ENCODE measurements at regions not wholly inside any gene's neighbourhood (a gene's known extent, or its start where the extent isn't known, plus 50 kb on each side); places are given as distances from the start of the nearest gene placed in this dataset.

- no peak for DNase-seq
Measured at GRCh38 chr3:181860235-181860634, 148.5 kb downstream of the SOX2 start.

DNA sequence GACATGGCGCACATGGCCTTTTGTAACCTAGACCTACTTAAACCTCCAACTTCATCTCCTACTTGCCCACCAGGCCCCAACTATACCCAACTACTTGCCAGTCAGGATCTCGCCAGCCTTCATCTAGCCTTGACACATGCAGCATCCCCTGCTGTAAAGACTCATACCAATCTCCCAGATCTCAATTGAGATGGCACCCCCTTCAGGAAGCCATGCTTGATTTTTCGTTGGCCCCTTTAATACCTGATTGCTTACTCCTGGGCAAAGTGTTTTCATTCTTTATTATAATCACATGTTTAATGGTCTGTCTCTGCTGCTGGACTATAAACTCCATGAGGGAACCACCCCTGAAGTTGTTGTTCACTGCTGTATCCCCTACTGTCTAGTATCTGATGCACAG, 150.8 kb downstream of the SOX2 start:
- DNase-seq, result no peak

DNA sequence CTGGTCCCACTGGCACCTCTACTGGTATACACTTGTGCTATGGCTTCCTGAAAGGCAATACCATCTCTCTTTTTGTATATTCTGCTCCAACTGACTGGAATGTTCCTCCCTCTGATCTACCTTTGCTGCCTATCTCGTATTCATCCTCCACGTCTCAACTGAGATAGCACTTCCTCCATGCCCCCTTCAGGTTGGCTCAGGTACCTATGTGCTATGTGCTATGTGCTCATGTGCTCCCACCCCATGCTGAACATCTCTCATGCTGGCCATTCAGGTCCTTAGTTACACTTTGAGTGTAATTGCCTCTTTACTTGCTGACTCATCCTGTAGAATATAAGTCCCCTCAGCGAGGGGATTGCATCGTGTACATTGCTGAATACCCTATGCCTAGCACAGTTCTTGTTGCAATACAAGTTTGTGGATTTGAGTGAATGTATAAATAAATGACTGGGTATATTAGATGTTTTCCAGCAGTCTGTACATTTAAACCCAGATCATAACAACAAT, 156.9 kb downstream of the SOX2 start:
- no peak for DNase-seq

GRCh38 chr3:181872887-181873286, 161.2 kb downstream of the SOX2 start:
- DNase-seq, result no peak

DNA sequence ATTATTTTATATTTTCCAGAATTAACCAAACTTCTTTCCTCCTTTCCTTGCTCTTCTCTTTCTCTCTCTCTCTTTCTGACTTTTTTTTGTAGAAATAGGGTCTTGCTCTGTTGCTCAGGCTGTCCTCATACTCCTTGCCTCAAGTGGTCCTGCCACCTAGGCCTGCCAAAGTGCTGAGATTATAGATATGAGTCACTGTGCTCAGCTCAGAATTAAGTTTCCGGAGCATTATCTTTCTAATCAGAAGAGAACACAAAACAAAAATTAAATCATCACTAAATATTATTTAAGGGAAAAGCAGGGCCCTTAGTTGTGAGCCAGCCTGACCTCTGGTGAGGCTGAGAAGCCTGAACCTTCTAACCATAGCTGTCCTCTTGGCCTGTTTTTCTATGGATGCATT, 168.2 kb downstream of the SOX2 start:
- DNase-seq, result no peak

DNA sequence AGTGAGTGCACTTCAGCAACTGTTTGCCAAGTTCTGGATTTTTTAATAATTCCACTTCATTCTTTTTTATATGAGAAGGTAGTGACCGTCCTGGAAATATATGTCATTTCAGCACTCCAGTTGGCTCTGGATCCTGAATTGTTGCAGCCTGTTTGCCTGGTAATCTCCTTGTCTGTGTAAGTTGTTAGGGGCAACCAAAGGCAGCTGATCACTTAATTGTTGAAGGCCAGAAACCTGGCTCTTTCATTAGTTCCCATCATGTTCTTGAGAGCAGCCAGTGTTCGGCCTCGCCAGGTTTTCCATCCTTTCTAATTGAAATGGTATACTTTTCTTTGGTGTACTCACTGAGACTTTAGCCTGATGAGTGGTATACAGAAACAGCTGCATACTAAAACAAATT, 168.6 kb downstream of the SOX2 start:
- DNase-seq, result no peak

- DNase-seq, result no peak
Measured at GRCh38 chr3:181881749-181882148, 170.0 kb downstream of the SOX2 start.

GRCh38 chr3:181885868-181886630, 174.3 kb downstream of the SOX2 start:
- DNase-seq, result no peak

DNA sequence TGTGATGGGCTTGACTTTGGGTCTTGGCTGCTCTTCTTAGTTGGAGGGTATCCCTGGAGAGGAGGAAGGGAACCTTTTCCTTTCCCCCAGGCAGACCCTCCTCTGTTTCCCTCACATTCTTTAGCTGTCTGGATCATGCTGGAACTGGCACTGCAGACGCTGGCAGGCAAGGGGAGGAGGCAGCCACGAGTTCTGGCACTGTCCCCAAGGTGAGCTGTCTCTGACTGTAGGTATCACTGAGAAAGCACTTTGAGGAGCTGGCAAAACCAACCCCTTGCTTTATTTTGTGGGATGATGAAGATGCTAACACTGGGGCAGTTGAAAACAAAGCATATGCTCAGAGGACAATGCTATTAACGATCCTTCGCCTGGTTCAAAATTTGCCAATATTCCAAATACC, 175.0 kb downstream of the SOX2 start:
- DNase-seq, result no peak

GRCh38 chr3:181887685-181888084, 176.0 kb downstream of the SOX2 start:
- no peak for DNase-seq

- no peak for DNase-seq
Measured at GRCh38 chr3:181888234-181888633, 176.5 kb downstream of the SOX2 start.

DNA sequence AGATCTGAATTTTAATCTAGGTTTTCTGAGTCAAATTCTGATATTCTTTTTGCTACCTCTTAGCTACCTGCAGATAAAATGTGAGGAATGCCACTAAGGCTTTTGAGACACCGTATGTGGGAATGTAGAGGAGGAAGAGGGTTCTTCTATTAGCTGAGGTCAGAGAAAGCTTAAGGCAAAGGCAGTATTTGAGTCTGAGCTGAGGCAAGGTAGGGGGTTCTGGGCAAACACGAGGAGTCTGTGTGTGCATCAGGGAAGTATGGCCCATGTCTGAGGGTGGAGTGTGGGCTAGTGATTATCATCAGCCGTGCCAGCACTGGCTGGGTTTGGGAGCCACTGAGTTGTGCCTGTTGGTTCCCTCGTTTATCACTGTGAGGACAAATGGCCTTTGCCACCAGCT, 181.1 kb downstream of the SOX2 start:
- no peak for DNase-seq

DNA sequence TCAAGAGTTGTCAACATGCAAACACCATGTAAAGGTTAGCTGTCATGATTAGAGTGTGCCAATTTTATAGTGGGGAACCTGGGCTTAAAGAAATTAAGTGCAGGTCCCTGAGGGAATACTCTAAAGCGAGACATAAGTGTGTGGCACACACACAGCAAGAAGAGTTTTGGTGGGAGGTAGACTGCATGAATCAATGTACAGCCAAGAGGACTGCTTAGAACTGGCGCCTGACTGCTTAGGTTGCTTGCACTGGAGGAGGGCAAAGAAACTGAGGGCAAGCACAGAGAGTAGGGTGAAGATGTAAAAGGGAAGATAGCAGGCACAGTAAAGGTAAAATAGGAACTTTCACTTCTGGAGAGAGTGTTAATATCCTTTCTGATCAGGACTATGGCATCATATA, 184.9 kb downstream of the SOX2 start:
- DNase-seq, result no peak

DNA sequence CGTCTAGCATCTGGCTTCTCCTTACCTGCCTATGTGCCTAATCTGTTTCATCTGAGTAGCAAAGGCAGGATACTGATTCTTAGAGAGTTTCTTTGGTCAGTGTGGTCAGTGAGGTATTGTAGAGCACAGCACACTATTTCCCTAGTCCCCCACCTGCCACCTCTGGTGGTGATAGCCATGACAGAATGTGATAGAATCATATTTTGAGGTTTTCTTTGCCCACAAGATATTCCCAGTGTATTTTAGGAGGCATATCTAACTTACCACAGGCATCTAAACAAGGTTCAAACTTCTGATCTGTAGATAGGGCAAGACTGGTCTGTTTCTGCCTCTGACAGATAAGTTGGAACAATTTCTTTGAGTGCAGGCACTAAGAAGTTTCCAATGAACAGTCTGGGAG, 188.0 kb downstream of the SOX2 start:
- DNase-seq, result no peak

GRCh38 chr3:181901626-181902025, 189.9 kb downstream of the SOX2 start:
- no peak for DNase-seq

GRCh38 chr3:181906338-181906737, 194.6 kb downstream of the SOX2 start:
- DNase-seq, result no peak

DNA sequence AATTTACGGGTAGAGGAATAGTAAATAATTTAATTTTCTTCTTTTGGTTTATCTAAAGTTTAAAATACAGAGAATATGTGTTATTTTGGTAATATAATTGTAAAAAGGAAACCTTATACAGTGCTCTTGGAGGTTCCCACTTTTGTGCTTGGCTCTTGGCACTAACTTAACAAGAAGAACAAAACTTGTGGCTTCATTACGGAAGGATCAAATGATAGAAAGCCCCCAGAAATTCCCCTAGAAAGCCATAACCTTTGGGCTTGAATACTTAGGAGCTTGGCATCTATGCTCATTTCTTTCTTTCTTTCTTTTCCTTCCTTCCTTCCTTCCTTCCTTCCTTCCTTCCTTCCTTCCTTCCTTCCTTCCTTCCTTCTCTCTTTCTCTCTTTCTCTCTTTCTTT, 197.5 kb downstream of the SOX2 start:
- no peak for DNase-seq

- no peak for DNase-seq
Measured at GRCh38 chr3:181912384-181912783, 200.7 kb downstream of the SOX2 start.

DNA sequence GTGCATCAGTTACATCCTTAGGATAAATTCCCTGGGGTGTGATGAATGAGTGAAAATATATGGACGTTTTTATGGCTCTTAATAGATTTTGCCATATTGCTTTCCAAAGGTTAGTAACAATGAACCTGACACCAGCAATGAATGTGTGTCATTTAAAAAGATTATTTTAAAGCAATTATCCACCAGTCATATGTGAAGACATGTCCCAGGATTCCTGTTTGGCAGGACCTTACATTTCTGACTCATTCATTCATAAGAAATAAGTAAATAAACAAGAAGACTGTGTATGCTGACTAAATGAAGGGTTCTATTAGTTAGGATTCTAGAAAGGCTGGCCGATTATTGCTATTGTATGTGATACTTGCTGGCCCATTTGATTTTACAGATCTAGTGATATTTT, 201.5 kb downstream of the SOX2 start:
- DNase-seq, result no peak

DNA sequence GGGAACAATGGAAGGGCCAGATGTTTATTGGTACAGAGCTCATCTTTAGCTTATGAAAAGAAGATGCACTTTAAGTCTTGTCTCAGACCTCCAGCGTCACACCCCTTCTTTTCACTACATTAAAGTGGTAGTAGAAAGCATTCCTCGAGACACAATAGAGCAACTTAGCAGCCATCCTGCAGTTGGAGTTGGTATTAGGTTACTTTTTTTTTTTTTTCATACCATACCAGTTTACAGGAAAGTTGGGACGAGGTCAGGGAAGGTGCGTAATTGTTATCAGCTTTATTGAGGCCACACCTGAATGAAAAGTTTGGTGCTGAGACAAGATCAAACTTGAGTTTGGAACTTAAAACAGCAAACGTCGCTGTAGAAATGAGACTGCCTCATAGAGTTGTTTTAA, 203.8 kb downstream of the SOX2 start:
- DNase-seq, result no peak

- DNase-seq, result no peak
Measured at GRCh38 chr3:181916013-181916412, 204.3 kb downstream of the SOX2 start.

DNA sequence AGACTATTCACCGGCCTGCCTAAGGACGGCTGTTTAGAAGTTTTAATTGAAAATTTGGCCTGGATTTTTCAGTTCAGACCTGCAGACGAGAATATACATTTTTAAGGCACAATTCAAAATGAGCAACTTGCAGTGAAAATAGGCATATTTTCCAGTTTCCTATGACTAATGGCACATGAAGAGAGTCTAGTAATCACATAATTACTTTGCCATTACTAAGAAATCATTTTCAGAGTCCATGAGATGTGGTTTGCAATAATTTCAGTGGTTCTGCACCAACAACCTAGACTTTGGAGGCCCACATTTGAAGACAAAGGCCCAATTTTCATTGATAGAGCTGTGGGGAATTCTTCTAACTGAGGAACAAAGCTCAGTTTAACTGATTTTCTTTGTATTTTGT, 205.3 kb downstream of the SOX2 start:
- no peak for DNase-seq

DNA sequence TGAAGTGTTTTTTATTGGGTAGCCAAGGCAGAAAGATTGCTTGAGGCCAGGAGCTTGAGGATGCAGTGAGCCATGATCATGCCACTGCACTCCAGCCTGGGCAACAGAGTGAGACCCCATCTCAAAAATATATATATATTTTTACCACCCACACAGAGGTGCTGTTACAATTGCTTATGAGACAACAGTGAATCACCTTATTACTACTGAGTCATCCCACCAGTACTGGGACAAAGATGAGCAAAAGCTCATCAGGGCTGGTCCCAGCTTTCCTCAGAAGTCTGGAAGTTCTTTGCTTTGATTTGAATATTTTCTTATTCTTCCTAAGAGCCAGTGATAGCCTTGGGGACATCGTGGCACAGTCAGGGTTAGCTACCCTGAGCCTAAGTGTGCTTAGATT, 207.7 kb downstream of the SOX2 start:
- no peak for DNase-seq

DNA sequence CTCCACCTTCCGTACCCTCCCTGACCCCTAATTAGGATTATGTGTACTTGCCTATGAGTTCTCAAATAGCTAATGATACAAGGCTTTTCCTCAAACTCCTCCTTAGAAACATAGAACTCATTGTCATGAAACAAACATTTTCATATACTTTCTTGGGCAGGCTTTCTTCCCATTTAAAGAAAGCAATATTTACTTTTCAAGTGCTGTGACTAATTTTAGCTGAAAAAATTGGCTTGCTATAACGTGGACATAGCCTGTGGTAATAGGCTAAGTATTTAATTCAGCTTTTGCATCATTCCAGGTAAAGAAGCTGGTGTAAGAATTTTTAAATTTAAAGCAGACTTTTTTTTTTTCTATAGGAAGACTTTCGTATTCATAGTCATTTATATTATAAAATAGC, 208.7 kb downstream of the SOX2 start:
- DNase-seq, result no peak

- DNase-seq, result no peak
Measured at GRCh38 chr3:181921220-181921619, 209.5 kb downstream of the SOX2 start.

Data from activated naive CD4-positive, alpha-beta T cell treated with anti-CD3 and anti-CD28 coated beads, Interleukin-2, amount 50 U/mL, for 16 hours (primary cell).